ENCODE measurements at regions not wholly inside any gene's neighbourhood (a gene's known extent, or its start where the extent isn't known, plus 50 kb on each side); places are given as distances from the start of the nearest gene placed in this dataset.

DNA sequence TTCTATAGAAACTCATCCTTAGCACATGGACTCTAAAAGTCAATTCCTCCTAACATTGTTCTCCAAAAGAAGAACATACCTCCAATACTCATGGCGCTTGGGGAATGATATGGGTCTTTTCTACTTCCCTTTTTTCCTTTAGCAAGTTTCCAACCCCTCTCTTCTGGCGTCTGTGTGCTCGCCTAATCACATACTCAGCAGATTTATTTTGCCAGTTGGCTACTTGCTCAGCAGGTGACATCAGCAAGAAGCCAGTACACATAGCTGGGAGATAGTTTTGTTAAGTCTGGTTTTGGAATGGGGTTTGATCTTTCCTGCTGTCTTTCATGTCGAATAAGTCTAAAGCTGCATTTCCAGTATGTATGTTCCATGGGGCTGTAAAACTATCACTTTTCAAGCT lies 193.8 kb downstream of the POM121L12 start:
- no TSS peak for BruUV-seq (replicated peaks)
- TF ChIP-seq ZNF224 (CRISPR knock-in tag; IDR thresholded peaks at IDR 0.05) = no peak
- no peak for TF ChIP-seq PYGO2 (tag; IDR thresholded peaks at IDR 0.05)
- no peak for TF ChIP-seq TBP (optimal IDR thresholded peaks at IDR 0.05; ENCODE audit: low read depth, low read length)
- TF ChIP-seq, protein P1, sequence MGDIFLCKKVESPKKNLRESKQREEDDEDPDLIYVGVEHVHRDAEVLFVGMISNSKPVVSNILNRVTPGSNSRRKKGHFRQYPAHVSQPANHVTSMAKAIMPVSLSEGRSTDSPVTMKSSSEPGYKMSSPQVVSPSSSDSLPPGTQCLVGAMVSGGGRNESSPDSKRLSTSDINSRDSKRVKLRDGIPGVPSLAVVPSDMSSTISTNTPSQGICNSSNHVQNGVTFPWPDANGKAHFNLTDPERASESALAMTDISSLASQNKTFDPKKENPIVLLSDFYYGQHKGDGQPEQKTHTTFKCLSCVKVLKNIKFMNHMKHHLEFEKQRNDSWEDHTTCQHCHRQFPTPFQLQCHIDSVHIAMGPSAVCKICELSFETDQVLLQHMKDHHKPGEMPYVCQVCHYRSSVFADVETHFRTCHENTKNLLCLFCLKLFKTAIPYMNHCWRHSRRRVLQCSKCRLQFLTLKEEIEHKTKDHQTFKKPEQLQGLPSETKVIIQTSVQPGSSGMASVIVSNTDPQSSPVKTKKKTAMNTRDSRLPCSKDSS (IDR thresholded peaks at IDR 0.05; ENCODE audit: low read depth, partially characterized antibody) = no peak
- TF ChIP-seq ZZZ3 (IDR thresholded peaks at IDR 0.05) = no peak
- TF ChIP-seq ELF2 (CRISPR knock-in tag; IDR thresholded peaks at IDR 0.05) = no peak
- no peak for TF ChIP-seq DIDO1 (tag; IDR thresholded peaks at IDR 0.05; ENCODE audit: low read depth)
- TF ChIP-seq ZNF408 (CRISPR knock-in tag; IDR thresholded peaks at IDR 0.05; ENCODE audit: low read depth) = no peak
- no peak for TF ChIP-seq OTX1 (CRISPR knock-in tag; IDR thresholded peaks at IDR 0.05)
- no peak for TF ChIP-seq RBM17 (IDR thresholded peaks at IDR 0.05; ENCODE audit: borderline replicate concordance, low read depth, low read length)
- TF ChIP-seq ZNF639 (CRISPR knock-in tag; conservative IDR thresholded peaks at IDR 0.05 in 1 of 2, IDR thresholded peaks at IDR 0.05 in 1 of 2) = no peak
- no peak for TF ChIP-seq MTA1 (IDR thresholded peaks at IDR 0.05; ENCODE audit: borderline replicate concordance)
- TF ChIP-seq SREBF1 (IDR thresholded peaks at IDR 0.05; ENCODE audit: borderline replicate concordance, low read depth, low read length) = no peak
- TF ChIP-seq YY1 (IDR thresholded peaks at IDR 0.05; ENCODE audit: borderline replicate concordance in 1 of 3, control insufficient read depth in 1 of 3, extremely low read depth in 1 of 3, insufficient read depth in 3 of 3, insufficient read length in 1 of 3, insufficient replicate concordance in 2 of 3, low read depth in 1 of 3, low read length in 2 of 3) = no peak
- no peak for TF ChIP-seq HNRNPL (IDR thresholded peaks at IDR 0.05; ENCODE audit: low read depth, low read length)
- TF ChIP-seq NR4A1 (CRISPR knock-in tag; IDR thresholded peaks at IDR 0.05) = no peak
- no peak for TF ChIP-seq NR4A1 (tag; IDR thresholded peaks at IDR 0.05)
- H3K9ac ChIP-seq (ENCODE audit: insufficient read depth in 1 of 2, low read depth in 2 of 2, low read length in 2 of 2) = no peak overlapping the region
- no peaks in the 10 kb centered on the region for H3K79me2 ChIP-seq (ENCODE audit: control insufficient read depth, insufficient read depth, low read length)
- no peaks in the 10 kb centered on the region for H3K27me3 ChIP-seq (ENCODE audit: control insufficient read depth in 2 of 2, insufficient read depth in 2 of 2, low read length in 2 of 2)
- FAIRE-seq = no peak
- no peak for DNase-seq (ENCODE audit: extremely low read depth in 1 of 4, low spot score in 3 of 4)
- no peaks in the 10 kb centered on the region for H3K4me1 ChIP-seq (replicated peaks in 1 of 2; ENCODE audit: control insufficient read depth in 2 of 2, insufficient read depth in 2 of 2, low read length in 2 of 2)
- H4K20me1 ChIP-seq (replicated peaks; ENCODE audit: control insufficient read depth, insufficient read depth, low read length) = no peaks in the 10 kb centered on the region
- no peak overlapping the region for H2AFZ ChIP-seq (ENCODE audit: low read depth, low read length)
- no peak overlapping the region for H3K4me3 ChIP-seq
- H3K4me2 ChIP-seq (ENCODE audit: insufficient read depth, low read length) = no peak overlapping the region
- H3K9me3 ChIP-seq (replicated peaks; ENCODE audit: control insufficient read depth, insufficient read depth, low read depth, low read length) = no peaks in the 10 kb centered on the region
- no peak for ATAC-seq
- intact Hi-C loops (cut with micrococcal nuclease) (no loop called here), in situ Hi-C loops (cut with MboI) (no loop called here)
- no peaks in the 10 kb centered on the region for H3K36me3 ChIP-seq (ENCODE audit: control insufficient read depth, insufficient read depth, low read length)
- H3K27ac ChIP-seq (ENCODE audit: extremely low read depth, low read depth, low read length) = no peak overlapping the region
- WGBS (ENCODE audit: insufficient coverage, low coverage, missing lambda C conversion rate) = 2% methylated on average over 4 of the region's 4 CpGs
- ChIA-PET POLR2A (no interaction called here), CTCF (ENCODE audit: low intra/inter-chr PET ratio) (no interaction called here)
- no peaks in the 10 kb centered on the region for H3K9me1 ChIP-seq (ENCODE audit: control insufficient read depth, insufficient read depth, low read length)
